Transverse colon (tissue), 4 donors: ENCODE measurements at regions not wholly inside any gene's neighbourhood (a gene's known extent, or its start where the extent isn't known, plus 50 kb on each side); places are given as distances from the start of the nearest gene placed in this dataset.

Experiments used
- DNase-seq: peaks from one replicate; pipeline ENCODE4 v3.0.0-alpha.2; 2019
- H3K27ac ChIP-seq, 4 donors: fragments of 200-600 bp; sonication (generic); 2 replicates each; pipeline ENCODE4 v1.5.1; 2016 to 2018; ENCODE audit warnings: inconsistent platforms in 4 of 4
- H3K27me3 ChIP-seq: fragments of 200-600 bp; sonication (generic); 2 replicates; pipeline ENCODE4 v1.5.1; 2017; ENCODE audit warnings: inconsistent platforms
- H3K36me3 ChIP-seq, 4 donors: fragments of 200-600 bp; sonication (generic); 2 replicates each; pipeline ENCODE4 v1.5.1; 2017 to 2019; ENCODE audit warnings: inconsistent platforms in 4 of 4
- H3K4me1 ChIP-seq, 4 donors: fragments of 200-600 bp; sonication (generic); 2 replicates each; pipeline ENCODE4 v1.5.1; 2017 to 2020; ENCODE audit warnings: inconsistent platforms in 4 of 4
- H3K4me3 ChIP-seq, 4 donors: fragments of 200-600 bp; sonication (generic); 1 replicate in 1 of 4; 2 replicates in 3 of 4; pipeline versions ENCODE4 v1.5.1 to v1.6.1; 2017 to 2019; ENCODE audit warnings: inconsistent platforms in 4 of 4
- H3K9me3 ChIP-seq, 2 donors: fragments of 200-600 bp; sonication (generic); 2 replicates each; pipeline ENCODE4 v1.5.1; 2017 to 2019; ENCODE audit warnings: inconsistent platforms in 2 of 2
- EP300 ChIP-seq: sonication (generic); formaldehyde crosslinking; IDR thresholded peaks from one replicate; pipeline ENCODE4 v1.6.1; 2017; ENCODE audit warnings: antibody characterized with exemption, low read depth
- POLR2A ChIP-seq: fragments of 450-650 bp; IDR thresholded peaks from one replicate; pipeline ENCODE4 v1.6.1; 2016; ENCODE audit warnings: antibody characterized with exemption, mild to moderate bottlenecking, moderate library complexity
- POLR2AphosphoS5 ChIP-seq, 3 donors: sonication (generic); formaldehyde crosslinking; IDR thresholded peaks; one replicate each; pipeline ENCODE4 v1.6.1; 2016; ENCODE audit warnings: antibody characterized with exemption in 3 of 3
- WGBS, 2 donors: methylation state at CpG; one replicate each; pipeline ENCODE4 v1.1.5; 2018; ENCODE audit warnings: low coverage in 1 of 2; 5-methylcytosine and 5-hydroxymethylcytosine counted together
- in situ Hi-C, 4 donors: fragments of 200-750 bp; cut with MboI; loops; one replicate each; pipeline versions ENCODE4 v1.15.0 to v1.15.1; 2017; ENCODE audit warnings: low sequenced_read_pairs in 3 of 4, low pct_ligation_motif_present in 1 of 4, low pct_unique_long_range_greater_than_20kb in 1 of 4
- intact Hi-C: fragments of 100-400 bp; cut with DNase I; formaldehyde crosslinking; loops from one replicate; pipeline ENCODE4 v1.15.1; 2023; ENCODE audit warnings: low total_unique reads
- TF ChIP-seq, protein P1 (sequence below), 5 experiments: fragments of 200-600 bp in 3 of 5; fragments of 450-650 bp in 2 of 5; sonication (generic) in 3 of 5; IDR thresholded peaks; 1 replicate in 2 of 5; 2 replicates in 3 of 5; pipeline ENCODE4 v1.5.1; 2016 to 2017; ENCODE audit warnings: antibody characterized with exemption in 5 of 5, inconsistent platforms in 3 of 5, mild to moderate bottlenecking in 2 of 5, moderate library complexity in 1 of 5

DNA sequence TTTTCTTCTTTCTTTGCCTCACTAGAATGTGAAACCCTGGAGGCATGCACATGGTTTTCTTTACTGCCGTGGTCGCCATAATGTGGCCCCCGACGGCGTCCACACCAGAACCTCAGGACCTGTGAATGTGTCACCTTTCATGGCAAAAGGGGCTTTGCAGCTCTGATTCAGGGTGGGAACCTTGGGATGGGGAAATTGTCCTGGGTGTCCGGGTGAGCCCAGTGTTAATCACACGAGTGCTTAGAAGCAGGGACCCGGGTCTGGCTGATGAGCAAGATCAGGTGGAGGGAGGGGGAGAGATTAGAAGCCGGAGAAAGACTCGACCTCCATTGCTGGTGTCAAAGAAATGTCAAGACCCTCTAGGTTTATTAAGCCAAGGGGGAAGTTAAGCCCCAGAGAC is 74.7 kb upstream of the SHISAL1 start:
- 78 to 81% methylated on average over 10 of the region's 10 CpGs for WGBS, 2 donors
- intact Hi-C loops (no loop called here), in situ Hi-C loops (no loop called here)
- Histone ChIP-seq H3K36me3 (no peaks in the 10 kb centered on the region), H3K4me3 (no peak overlapping the region), H3K4me1 (no peaks in the 10 kb centered on the region), H3K27me3 (no peaks in the 10 kb centered on the region), H3K9me3 (no peaks in the 10 kb centered on the region), H3K27ac (no peak overlapping the region)
- TF ChIP-seq, protein P1, sequence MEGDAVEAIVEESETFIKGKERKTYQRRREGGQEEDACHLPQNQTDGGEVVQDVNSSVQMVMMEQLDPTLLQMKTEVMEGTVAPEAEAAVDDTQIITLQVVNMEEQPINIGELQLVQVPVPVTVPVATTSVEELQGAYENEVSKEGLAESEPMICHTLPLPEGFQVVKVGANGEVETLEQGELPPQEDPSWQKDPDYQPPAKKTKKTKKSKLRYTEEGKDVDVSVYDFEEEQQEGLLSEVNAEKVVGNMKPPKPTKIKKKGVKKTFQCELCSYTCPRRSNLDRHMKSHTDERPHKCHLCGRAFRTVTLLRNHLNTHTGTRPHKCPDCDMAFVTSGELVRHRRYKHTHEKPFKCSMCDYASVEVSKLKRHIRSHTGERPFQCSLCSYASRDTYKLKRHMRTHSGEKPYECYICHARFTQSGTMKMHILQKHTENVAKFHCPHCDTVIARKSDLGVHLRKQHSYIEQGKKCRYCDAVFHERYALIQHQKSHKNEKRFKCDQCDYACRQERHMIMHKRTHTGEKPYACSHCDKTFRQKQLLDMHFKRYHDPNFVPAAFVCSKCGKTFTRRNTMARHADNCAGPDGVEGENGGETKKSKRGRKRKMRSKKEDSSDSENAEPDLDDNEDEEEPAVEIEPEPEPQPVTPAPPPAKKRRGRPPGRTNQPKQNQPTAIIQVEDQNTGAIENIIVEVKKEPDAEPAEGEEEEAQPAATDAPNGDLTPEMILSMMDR (IDR thresholded peaks at IDR 0.05) = no peak
- TF ChIP-seq POLR2A (no peak), EP300 (no peak), POLR2AphosphoS5 (IDR thresholded peaks at IDR 0.05) (no peak)
- no peak for DNase-seq

DNA sequence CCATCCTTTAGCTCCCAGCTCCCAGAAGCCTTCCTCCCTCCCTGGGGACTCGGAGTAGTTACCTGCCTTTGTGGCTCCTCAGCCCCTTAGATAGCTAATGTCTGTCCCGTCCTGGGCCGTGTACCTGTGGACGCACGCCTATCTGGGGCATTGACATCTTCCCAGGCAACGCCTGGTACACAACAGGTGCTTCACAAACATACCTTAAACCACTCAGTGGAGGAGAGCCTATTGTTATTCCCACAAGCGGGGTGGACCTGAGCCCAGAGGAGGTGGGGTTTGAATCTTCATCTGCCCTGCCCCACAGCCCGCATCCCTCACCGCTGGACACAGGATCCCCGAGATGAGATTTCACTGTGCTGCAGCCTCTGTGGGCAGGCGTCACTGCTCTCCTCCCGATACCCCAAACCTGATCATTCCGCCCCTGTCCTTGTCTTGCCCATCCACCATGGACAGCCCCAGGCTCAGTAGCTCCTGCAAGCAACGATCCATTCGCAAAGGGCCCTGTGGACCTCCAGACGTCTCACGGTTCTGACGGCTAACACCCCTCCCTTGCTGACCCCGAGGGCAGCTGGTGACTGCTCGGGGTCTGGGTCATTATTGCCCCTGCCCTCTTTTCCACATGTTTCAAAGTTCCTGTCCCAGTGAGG is 73.8 kb upstream of the SHISAL1 start:
- H3K36me3 ChIP-seq = no peaks in the 10 kb centered on the region
- H3K4me3 ChIP-seq = no peak overlapping the region
- in situ Hi-C loops = no loop called here
- H3K4me1 ChIP-seq = peaks cover 0 to under 1% (median 0%) of the 10 kb centered on the region in 4 donors
- H3K27me3 ChIP-seq = no peaks in the 10 kb centered on the region
- intact Hi-C loops = no loop called here
- H3K9me3 ChIP-seq = no peaks in the 10 kb centered on the region
- no peak overlapping the region for H3K27ac ChIP-seq
- 77 to 81% methylated on average over 6 to 20 of the region's 20 CpGs for WGBS, 2 donors
- TF ChIP-seq POLR2AphosphoS5 (IDR thresholded peaks at IDR 0.05) (no peak), EP300 (no peak), POLR2A (no peak)
- TF ChIP-seq, protein P1 (IDR thresholded peaks at IDR 0.05) = no peak
- DNase-seq = no peak

DNA sequence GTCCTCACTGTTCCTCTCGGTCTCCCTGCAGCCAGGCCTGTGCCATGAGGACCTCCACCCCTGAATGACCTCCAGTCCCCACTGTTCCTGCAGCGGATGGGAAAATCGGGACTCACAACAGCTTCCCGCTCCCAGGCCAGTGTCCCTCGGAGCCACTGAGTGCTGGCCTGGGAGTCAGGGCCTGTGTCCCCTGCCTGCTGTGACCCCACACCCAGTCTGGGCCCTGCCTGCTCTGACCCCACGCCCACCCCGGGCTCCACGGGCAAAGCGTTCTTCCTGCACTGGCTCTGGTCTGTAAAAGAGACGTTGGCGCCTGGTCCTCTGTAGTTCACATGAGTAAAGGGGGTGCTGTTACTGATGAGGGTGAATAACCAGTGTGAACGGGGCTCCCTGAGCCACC is 73.0 kb upstream of the SHISAL1 start:
- Histone ChIP-seq H3K4me1 (peaks cover 0 to 8% (median 0%) of the 10 kb centered on the region in 4 donors), H3K9me3 (no peaks in the 10 kb centered on the region), H3K4me3 (no peak overlapping the region), H3K27me3 (no peaks in the 10 kb centered on the region), H3K36me3 (no peaks in the 10 kb centered on the region), H3K27ac (no peak overlapping the region)
- intact Hi-C loops (no loop called here), in situ Hi-C loops (no loop called here)
- 82% methylated on average over 12 of the region's 12 CpGs; no CpG with 5 or more reads in 1 of the 2 donors for WGBS, 2 donors
- TF ChIP-seq, protein P1 (IDR thresholded peaks at IDR 0.05) = no peak
- no peak for TF ChIP-seq POLR2AphosphoS5 (IDR thresholded peaks at IDR 0.05)
- TF ChIP-seq POLR2A = no peak
- TF ChIP-seq EP300 = no peak
- DNase-seq = no peak

DNA sequence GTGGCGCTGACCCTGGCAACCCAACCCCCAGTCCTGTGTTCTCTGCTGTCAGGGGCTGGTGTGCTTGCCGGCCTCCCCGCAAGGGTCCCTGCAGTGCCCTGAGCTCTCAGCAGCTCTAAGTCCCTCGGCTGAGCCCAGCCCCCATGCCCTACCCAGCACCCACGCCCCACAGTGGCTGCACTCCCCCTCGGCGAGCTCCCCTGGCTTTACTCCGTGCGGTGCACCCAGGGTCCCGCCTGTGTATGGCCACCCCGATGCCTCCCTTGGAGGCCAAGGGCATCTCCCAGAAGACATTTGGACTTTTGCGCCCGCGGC is 72.5 kb upstream of the SHISAL1 start:
- no peaks in the 10 kb centered on the region for H3K36me3 ChIP-seq
- DNase-seq = no peak
- H3K4me1 ChIP-seq = peaks cover 0 to 12% (median 0%) of the 10 kb centered on the region in 4 donors
- TF ChIP-seq, protein P1 (IDR thresholded peaks at IDR 0.05) = no peak
- no peak for TF ChIP-seq POLR2AphosphoS5 (IDR thresholded peaks at IDR 0.05)
- no peak for TF ChIP-seq POLR2A
- no peaks in the 10 kb centered on the region for H3K9me3 ChIP-seq
- intact Hi-C loops (no loop called here), in situ Hi-C loops (no loop called here)
- H3K27me3 ChIP-seq = no peaks in the 10 kb centered on the region
- H3K4me3 ChIP-seq = no peak overlapping the region
- H3K27ac ChIP-seq = no peak overlapping the region
- 81% methylated on average over 14 of the region's 14 CpGs; no CpG with 5 or more reads in 1 of the 2 donors for WGBS, 2 donors
